Lower leg skin (tissue), 4 donors: ENCODE measurements at regions not wholly inside any gene's neighbourhood (a gene's known extent, or its start where the extent isn't known, plus 50 kb on each side); places are given as distances from the start of the nearest gene placed in this dataset.

Source experiments
- DNase-seq, 2 donors: peaks; one replicate each; pipeline ENCODE4 v3.0.0-alpha.2; 2019; ENCODE audit warnings: low spot score in 2 of 2
- H3K4me3 ChIP-seq: fragments of 200-600 bp; sonication (generic); 2 replicates; pipeline ENCODE4 v1.5.1; 2017; ENCODE audit warnings: mild to moderate bottlenecking, low read depth; ENCODE audit not compliant: poor library complexity, severe bottlenecking
- CTCF ChIP-seq, 3 donors: fragments of 450-650 bp; IDR thresholded peaks; one replicate each; pipeline ENCODE4 v1.5.1; 2016; ENCODE audit warnings: antibody characterized with exemption in 3 of 3, mild to moderate bottlenecking in 3 of 3, moderate library complexity in 2 of 3
- POLR2A ChIP-seq, 2 donors: fragments of 450-650 bp; IDR thresholded peaks; one replicate each; pipeline ENCODE4 v1.6.1; 2016 to 2017; ENCODE audit warnings: antibody characterized with exemption in 2 of 2, mild to moderate bottlenecking in 1 of 2, moderate library complexity in 1 of 2
- WGBS, 2 donors: methylation state at CpG; one replicate each; pipeline ENCODE4 v1.1.5; 2018; 5-methylcytosine and 5-hydroxymethylcytosine counted together
- intact Hi-C: fragments of 100-400 bp; cut with DNase I; formaldehyde crosslinking; loops from one replicate; pipeline ENCODE4 v1.15.0; 2023; ENCODE audit warnings: low total_unique reads

- 94 to 95% methylated on average over 2 of the region's 2 CpGs for WGBS, 2 donors
- DNase-seq = no peak
- intact Hi-C loops = no loop called here
- TF ChIP-seq CTCF (IDR thresholded peaks at IDR 0.05) (no peak), POLR2A (IDR thresholded peaks at IDR 0.05) (no peak)
- H3K4me3 ChIP-seq = no peak overlapping the region
These were observed 64.3 kb upstream of the CPNE8 start for GRCh38 chr12:38969706-38970105.

GRCh38 chr12:38961683-38962082 lies 56.3 kb upstream of the CPNE8 start:
- no peak for DNase-seq
- intact Hi-C loops = no loop called here
- TF ChIP-seq POLR2A (IDR thresholded peaks at IDR 0.05) (no peak), CTCF (IDR thresholded peaks at IDR 0.05) (no peak)
- no peak overlapping the region for H3K4me3 ChIP-seq
- WGBS, 2 donors = 82 to 93% methylated on average over 5 of the region's 5 CpGs

- 39 to 49% methylated on average over 1 of the region's 1 CpG for WGBS, 2 donors
- intact Hi-C loops = no loop called here
- no peak for DNase-seq
- no peak for TF ChIP-seq CTCF (IDR thresholded peaks at IDR 0.05)
- no peak for TF ChIP-seq POLR2A (IDR thresholded peaks at IDR 0.05)
- H3K4me3 ChIP-seq = no peak overlapping the region
These were observed 55.6 kb upstream of the CPNE8 start for GRCh38 chr12:38961012-38961411.

GRCh38 chr12:38956337-38956736 lies 50.9 kb upstream of the CPNE8 start:
- H3K4me3 ChIP-seq = no peak overlapping the region
- intact Hi-C loops = no loop called here
- TF ChIP-seq CTCF (IDR thresholded peaks at IDR 0.05) (no peak), POLR2A (IDR thresholded peaks at IDR 0.05) (no peak)
- no peak for DNase-seq
